ENCODE measurements at regions not wholly inside any gene's neighbourhood (a gene's known extent, or its start where the extent isn't known, plus 50 kb on each side); places are given as distances from the start of the nearest gene placed in this dataset.

- DNase-seq: no peak
Measured at GRCh38 chr5:8399471-8399870, 530.5 kb downstream of the MTRR start.

GRCh38 chr5:8408258-8408657 is 539.3 kb downstream of the MTRR start:
- DNase-seq: no peak

- no peak for DNase-seq
Measured at GRCh38 chr5:8410618-8411017, 541.7 kb downstream of the MTRR start.

GRCh38 chr5:8413975-8414374 is 545.0 kb downstream of the MTRR start:
- DNase-seq: no peak

GRCh38 chr5:8417316-8418048 is 548.5 kb downstream of the MTRR start:
- DNase-seq: no peak

GRCh38 chr5:8418049-8418426 is 549.1 kb downstream of the MTRR start:
- DNase-seq: no peak

- no peak for DNase-seq
Measured at GRCh38 chr5:8429778-8430758, 561.1 kb downstream of the MTRR start.

- DNase-seq: no peak
Measured at GRCh38 chr5:8434501-8434900, 565.6 kb downstream of the MTRR start.

- no peak for DNase-seq
Measured at GRCh38 chr5:8436924-8437323, 568.0 kb downstream of the MTRR start.

GRCh38 chr5:8445139-8445538 is 576.2 kb downstream of the MTRR start:
- DNase-seq: no peak

GRCh38 chr5:8446179-8446578 is 577.2 kb downstream of the MTRR start:
- DNase-seq: no peak

- no peak for DNase-seq
Measured at GRCh38 chr5:8456846-8457186, 587.9 kb downstream of the MTRR start.

- peak; percentile 65 to 78 (median 68) for DNase-seq
Measured at GRCh38 chr5:8457187-8458037, 588.5 kb downstream of the MTRR start.

- no peak for DNase-seq
Measured at GRCh38 chr5:8458038-8458383, 589.1 kb downstream of the MTRR start.

GRCh38 chr5:8461543-8461942 is 592.6 kb downstream of the MTRR start:
- DNase-seq: no peak

GRCh38 chr5:8462565-8462964 is 593.6 kb downstream of the MTRR start:
- DNase-seq: no peak

- DNase-seq: no peak
Measured at GRCh38 chr5:8470489-8470888, 601.5 kb downstream of the MTRR start.

GRCh38 chr5:8471581-8471980 is 602.6 kb downstream of the MTRR start:
- no peak for DNase-seq

GRCh38 chr5:8473016-8473415 is 604.1 kb downstream of the MTRR start:
- DNase-seq: no peak

GRCh38 chr5:8473827-8474568 is 605.0 kb downstream of the MTRR start:
- DNase-seq: no peak

GRCh38 chr5:8474569-8474930 is 605.6 kb downstream of the MTRR start:
- no peak for DNase-seq

GRCh38 chr5:8478326-8478725 is 609.4 kb downstream of the MTRR start:
- DNase-seq: no peak

GRCh38 chr5:8481007-8481406 is 612.1 kb downstream of the MTRR start:
- DNase-seq: no peak

Data from activated CD4-positive, CD25-positive, alpha-beta regulatory T cell (primary cell).